ENCODE measurements at regions not wholly inside any gene's neighbourhood (a gene's known extent, or its start where the extent isn't known, plus 50 kb on each side); places are given as distances from the start of the nearest gene placed in this dataset.
"Not testable (repeated sequence)": the region's sequence is repeated elsewhere in the genome, so short reads cannot be mapped to it uniquely, and the experiment has no call there.

DNA sequence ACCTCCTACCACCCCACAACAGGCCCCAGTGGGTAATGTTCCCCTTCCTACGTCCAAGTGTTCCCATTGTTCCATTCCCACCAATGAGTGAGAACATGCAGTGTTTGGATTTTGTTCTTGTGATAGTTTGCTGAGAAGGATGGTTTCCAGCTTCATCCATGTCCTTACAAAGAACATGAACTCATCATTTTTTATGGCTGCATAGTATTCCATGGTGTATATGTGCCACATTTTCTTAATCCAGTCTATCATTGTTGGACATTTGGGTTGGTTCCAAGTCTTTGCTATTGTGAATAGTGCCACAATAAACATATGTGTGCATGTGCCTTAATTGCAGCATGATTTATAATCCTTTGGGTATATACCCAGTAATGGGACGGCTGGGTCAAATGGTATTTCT is 81.6 kb downstream of the P2RY10 start:
- DNase-seq, result not testable (repeated sequence)

DNA sequence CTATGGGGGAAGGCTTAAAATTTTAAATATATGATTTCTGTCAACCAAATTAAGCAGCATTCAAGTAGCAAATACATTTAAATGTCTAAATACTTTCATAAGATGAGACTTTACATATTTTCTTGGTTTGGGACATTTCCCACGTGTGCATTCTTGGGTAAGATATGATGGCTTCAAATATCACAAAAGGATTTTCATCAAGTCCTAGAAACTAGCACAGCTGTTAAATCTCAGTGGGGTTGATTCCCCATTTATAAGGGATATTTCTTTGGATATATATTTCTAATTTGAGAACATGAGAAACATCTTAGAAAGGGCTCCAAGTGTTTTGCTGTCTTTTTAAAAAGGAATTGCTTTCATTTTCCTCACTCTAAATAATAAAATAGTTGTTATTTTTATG is 90.2 kb downstream of the P2RY10 start:
- no peak for DNase-seq

DNA sequence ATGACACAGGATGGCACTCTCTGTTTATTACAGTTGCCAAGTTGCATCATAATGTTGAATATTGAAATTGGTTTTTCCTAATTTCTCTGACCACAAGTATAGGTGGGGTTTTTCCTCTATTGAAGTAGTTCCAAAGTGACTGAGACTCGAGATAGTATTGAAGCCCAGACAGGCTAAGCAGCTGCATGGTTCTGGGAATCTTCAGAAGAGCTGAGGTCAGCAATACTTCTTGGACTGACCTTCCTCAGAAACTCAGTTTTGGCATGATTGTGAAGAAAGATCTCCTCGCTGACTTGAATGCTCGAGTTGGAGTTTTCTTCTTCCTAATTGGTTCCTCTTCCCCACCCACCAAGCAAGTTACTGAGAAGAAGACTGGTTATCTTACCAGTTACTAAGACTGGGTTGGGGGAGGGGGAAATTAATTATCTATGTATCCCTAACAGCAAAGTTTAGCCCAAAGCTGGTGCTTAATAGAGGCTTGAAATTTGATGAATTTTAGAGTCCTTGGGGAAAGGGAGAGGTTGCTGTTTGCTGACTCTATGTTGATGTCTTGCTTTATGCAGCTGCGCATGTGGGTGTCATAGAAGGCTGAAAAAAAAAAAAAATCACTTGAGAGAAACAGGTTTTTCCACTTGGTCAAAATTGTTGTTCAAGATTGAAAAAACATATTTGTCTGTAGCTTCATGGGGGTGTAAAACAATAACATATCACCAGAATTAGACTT is 91.1 kb downstream of the P2RY10 start:
- peak; percentile 35 for DNase-seq

DNA sequence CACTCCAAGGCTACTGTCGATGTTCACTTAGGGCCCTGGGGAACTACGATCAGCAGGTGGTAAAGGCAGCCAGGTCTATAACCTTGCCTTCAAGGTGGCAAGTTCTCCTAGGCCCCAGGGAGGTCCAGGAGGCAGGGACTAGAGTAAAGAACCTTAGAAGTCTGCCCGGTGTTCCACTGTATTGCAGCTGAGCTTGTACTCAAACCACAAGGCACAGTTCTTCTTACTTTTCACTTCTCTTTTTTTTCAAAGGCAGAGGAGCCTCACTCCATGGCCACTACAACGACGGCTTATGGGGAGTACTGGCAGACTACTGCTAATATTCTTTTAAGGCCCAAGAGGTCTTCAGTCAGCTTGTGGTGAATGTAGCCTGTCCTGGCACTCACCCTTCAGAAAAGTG is 78.8 kb upstream of the GPR174 start:
- no peak for DNase-seq

DNA sequence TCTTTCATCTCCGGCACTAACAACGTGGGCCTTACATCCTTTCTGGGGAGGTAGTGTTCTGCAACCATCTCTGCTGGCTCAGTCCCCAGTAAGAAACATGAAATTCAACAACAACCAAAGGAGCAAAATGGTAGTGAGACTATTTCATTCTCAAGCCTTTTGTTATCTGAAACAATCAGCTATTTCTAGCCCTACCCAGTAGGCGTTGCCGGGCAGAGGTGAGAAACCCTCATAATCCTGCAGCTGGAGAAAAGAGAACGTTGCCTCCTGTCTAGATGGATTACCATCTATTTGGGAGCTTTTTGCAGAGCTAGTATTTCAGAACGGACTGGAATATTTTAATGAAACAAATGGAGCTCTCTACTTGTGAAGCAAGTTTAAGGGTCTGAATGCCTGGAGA is 66.4 kb upstream of the GPR174 start:
- DNase-seq, result no peak

DNA sequence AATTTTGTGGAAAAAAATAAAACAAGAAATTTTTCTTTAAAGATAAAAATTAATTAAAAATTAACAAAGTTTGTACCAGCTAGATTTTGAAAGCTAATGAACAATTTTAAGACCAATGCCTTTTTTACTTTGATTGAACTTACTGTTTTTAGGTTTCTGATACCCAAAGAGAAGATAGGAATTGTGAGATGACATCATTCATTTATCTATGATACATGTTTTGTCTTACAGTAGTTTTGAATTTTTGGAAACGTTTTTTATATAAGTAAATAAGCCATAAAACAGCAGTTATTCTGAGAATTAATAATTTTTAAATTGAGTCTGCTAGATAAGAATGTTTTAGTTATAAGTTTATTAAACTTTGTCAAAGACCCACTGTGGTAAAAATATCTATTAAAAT is 65.0 kb upstream of the GPR174 start:
- no peak for DNase-seq

DNA sequence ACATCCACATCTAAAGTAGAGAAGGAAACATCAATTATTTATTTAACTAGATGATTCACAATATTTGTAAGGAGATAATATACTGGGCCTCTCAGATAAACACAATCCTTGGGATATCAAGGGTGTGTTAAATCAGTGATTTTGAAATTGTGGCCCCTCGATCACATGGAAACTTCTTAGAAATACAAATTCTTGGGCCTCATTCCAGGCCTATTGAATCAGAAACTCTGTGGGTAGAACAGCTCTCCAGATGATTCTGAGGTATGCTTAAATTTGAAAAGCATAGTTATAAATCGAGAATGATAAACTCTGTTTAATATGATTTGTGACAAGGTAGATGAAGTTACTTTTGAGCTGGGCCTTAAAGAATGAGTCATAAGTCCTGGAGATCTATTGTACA is 64.3 kb upstream of the GPR174 start:
- DNase-seq, result no peak

DNA sequence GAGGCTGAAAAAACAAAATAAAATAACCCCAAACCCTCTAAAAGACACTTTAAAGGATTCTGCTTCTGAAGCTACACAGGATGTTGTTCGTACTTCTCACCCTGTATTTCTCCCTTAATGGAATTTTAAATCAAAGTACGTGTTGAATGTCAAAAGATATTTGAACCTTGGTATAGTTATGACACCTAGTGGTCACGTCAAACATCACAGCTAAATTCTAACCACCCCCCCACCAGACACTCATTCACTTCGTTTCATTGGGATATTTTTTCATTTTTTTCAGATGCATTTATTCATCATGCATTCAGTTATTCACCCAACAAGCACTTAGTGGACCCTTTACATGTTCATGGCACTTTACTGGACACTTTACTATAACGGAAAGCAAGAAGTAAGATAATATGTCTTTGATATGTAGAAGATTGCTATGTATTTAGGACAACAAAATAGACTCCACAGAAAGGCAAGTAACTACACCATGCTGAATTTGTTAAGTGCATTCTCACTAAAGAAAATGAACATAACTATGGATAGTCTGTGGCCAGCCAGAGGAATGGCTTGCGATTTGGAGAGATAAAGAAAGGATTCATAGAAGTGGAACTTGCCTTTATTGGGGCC is 62.5 kb upstream of the GPR174 start:
- DNase-seq, result no peak

DNA sequence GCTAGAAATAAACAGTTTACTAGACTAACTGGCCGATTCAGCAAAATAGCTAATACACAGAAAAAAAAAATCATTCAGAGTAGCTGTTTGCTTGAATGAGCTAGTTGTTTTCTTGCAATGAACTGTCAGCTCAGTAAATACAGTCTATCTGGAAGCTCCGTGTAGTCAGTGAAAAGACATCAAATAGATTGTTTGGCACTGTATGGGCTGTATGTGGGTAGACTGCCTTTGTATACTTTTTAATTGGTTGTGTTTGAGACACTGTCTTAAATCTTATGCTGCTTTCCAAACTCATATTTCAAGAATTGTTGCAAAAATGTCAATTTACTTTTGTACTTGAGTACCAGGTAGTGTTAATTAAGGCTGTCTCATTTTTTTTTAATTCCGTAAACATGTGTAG is 61.6 kb upstream of the GPR174 start:
- DNase-seq, result no peak

DNA sequence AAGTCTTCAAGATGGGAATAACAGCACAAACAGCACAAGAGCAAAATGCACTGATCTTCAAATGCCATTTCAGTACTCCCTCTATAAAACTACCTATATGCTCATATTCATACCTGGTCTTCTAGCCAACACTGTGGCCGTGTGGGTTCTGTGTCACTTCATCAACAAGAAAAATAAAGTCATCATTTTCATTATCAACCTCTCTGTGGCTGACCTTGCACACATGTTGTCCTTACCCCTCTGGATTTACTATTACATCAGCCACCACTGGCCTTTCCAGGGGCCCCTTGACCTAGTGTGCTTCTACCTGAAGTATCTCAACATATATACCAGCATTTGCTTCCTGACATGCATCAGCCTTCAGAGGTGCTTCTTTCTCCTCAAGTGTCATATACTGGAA is 59.6 kb upstream of the GPR174 start:
- DNase-seq, result no peak

DNA sequence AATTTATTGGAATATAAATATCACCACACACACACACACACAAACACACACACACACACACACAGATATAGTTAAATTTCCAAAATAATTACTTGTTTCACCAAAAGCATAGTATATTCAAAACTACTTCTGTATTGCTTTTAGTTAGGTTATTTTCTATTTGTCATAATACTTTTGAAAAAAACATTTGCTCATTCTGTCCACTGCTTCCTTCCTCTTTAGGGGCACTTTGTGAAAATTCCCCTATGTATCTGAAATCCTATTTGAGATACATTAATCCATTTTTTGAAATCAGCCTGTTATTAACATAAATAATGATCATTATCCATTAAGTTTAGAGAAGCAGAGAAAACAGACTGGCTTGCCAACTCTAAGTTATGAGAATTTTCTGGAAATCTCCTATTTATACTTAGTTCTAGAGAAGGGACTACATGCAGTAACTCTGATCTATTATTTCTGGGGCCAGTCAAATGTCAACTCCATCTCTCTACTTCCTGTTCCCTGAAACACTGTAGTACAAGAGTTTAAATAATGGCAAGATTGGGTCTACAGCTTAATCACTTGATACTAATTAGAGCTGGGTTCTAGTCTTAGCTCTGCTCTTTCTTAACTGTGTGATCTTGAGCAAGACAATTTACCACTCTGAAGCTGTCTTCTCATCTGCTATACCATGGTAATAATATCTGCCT is 54.4 kb upstream of the GPR174 start:
- no peak for DNase-seq

DNA sequence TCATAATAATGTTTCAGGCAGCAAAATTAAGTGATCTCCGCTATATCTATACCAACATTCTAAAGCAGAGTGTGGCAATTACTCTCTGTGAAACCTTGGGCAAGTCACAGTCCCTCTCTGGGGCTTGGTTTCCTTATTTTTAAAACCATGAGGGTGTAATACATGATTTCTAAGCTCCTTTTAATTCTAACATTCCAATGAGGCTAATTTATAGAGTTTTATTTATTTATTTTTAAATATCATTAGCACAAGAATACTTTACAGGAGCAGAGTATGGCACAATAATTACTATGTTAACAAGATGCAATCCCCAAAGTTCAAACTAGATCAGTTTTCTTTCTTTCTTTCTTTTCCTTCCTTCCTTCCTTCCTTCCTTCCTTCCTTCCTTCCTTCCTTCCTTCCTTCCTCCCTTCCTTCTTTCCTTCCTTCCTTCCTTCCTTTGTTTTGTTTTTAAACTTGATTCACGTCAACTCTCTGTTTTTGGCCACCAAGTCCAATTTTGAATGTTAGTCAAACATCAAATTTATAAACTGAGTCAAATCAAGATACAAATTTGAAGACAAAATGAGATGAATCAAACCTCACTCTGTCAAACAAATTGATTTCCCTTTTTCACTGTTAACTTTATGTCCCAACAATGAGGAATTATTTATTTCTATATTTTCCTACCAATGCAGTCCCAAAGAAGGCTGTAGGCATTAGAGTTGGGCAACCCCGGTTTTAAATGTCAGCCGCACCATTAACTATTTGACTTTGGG is 50.2 kb upstream of the GPR174 start:
- no peak for DNase-seq
